HAP-1 (cell line): ENCODE measurements at regions not wholly inside any gene's neighbourhood (a gene's known extent, or its start where the extent isn't known, plus 50 kb on each side); places are given as distances from the start of the nearest gene placed in this dataset.

Source experiments
- DNase-seq, 2 experiments: peaks; one replicate each; pipeline ENCODE4 v3.0.0-alpha.2; 2016 to 2020; ENCODE audit warnings: low spot score in 2 of 2
- H3K27me3 ChIP-seq: fragments of 250-450 bp; sonication (Bioruptor Pico); 2 replicates; pipeline ENCODE4 v1.5.1; 2020; ENCODE audit warnings: low read depth, mild to moderate bottlenecking, moderate library complexity
- H3K36me3 ChIP-seq: fragments of 250-450 bp; sonication (Bioruptor Pico); replicated peaks from 2 replicates; pipeline ENCODE4 v1.5.1; 2020; ENCODE audit warnings: mild to moderate bottlenecking
- H3K4me1 ChIP-seq: fragments of 250-450 bp; sonication (Bioruptor Pico); 2 replicates; pipeline ENCODE4 v1.5.1; 2020; ENCODE audit warnings: mild to moderate bottlenecking
- H3K4me3 ChIP-seq: fragments of 250-450 bp; sonication (Bioruptor Pico); 2 replicates; pipeline ENCODE4 v1.5.1; 2020; ENCODE audit warnings: mild to moderate bottlenecking, moderate library complexity
- H3K9me3 ChIP-seq: fragments of 250-450 bp; sonication (Bioruptor Pico); 2 replicates; pipeline ENCODE4 v1.5.1; 2020; ENCODE audit warnings: mild to moderate bottlenecking, moderate library complexity
- in situ Hi-C: fragments of 300-500 bp; cut with MboI; formaldehyde crosslinking; loops from 3 replicates; pipeline ENCODE4 v1.14.3; 2020; ENCODE audit warnings: low sequenced_read_pairs, inconsistent platforms, mixed read lengths

GRCh38 chr7:114062810-114063209 is 144.0 kb upstream of the PPP1R3A start:
- Histone ChIP-seq H3K4me1 (no peaks in the 10 kb centered on the region), H3K27me3 (no peaks in the 10 kb centered on the region), H3K36me3 (no peaks in the 10 kb centered on the region), H3K9me3 (no peaks in the 10 kb centered on the region; the same call in 1 of the 2 replicates), H3K4me3 (no peak overlapping the region)
- in situ Hi-C loops = no loop called here
- DNase-seq = no peak

GRCh38 chr7:114051871-114052331 is 133.1 kb upstream of the PPP1R3A start:
- DNase-seq = no peak
- Histone ChIP-seq H3K4me3 (no peak overlapping the region), H3K36me3 (no peaks in the 10 kb centered on the region), H3K9me3 (no peaks in the 10 kb centered on the region), H3K4me1 (no peaks in the 10 kb centered on the region), H3K27me3 (no peaks in the 10 kb centered on the region)
- in situ Hi-C loops = no loop called here

DNA sequence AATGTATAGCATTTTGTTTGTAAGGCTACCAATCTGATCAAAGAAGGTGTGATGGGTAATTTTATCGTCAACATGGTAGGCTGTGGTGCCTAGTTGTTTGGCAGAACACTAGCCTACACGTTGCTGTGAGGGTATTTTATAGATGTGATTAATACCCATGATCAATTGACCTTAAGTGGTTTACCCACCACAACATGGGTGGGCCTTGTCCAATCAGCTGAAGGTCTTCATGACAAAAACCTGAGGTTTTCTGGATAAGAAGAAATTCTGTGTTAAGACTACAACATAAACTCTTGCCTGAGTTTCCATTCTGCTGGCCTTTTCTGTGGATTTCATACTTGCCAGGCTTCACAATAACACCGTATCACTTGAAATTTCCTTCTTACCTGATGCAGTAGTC is 131.8 kb upstream of the PPP1R3A start:
- Histone ChIP-seq H3K9me3 (no peaks in the 10 kb centered on the region), H3K4me1 (no peaks in the 10 kb centered on the region), H3K27me3 (no peaks in the 10 kb centered on the region), H3K4me3 (no peak overlapping the region), H3K36me3 (no peaks in the 10 kb centered on the region)
- in situ Hi-C loops = no loop called here
- DNase-seq = no peak

DNA sequence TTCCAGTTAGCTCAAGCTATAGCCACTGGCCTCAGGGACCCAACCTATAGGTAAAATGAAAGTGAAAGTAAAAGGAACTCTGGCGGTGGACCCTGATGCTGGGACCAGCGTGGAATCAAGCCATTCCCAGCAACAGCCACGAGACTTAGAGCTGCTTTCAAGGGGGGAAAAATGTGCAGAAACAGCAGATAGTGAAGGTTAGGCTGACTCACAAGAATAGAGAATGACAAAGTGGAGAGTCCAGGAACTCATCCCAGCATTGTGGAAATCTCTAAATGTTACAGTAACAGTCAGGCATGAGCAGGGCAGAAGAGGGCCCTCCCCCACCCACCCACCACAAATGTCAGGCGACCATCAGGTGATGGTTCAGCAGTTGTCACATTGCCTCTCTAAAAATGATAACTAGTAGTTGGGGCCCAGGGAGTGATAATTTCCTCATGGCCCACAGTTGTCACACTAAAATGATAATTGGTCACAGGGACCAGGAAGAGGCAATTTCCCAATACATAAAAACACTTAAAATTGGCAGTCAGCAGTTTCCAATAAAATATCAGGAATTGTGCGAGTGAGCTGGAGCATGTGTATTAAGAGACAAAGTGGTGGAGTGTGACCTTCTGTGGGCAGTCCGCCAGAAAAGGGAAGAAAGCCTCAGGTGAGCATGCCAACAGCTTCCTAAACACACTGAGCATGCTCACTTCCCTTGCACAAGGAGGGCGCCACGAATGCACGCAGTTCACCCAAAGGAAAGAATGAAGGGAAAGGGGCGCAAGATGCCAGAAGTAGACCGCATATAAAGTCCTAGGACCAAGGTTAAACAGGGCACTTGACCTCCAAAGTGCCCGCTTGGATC is 129.8 kb upstream of the PPP1R3A start:
- Histone ChIP-seq H3K36me3 (no peaks in the 10 kb centered on the region), H3K4me1 (no peaks in the 10 kb centered on the region), H3K27me3 (no peaks in the 10 kb centered on the region), H3K4me3 (no peak overlapping the region), H3K9me3 (no peaks in the 10 kb centered on the region)
- no peak for DNase-seq
- in situ Hi-C loops = no loop called here

- no peak overlapping the region for H3K4me3 ChIP-seq
- in situ Hi-C loops = no loop called here
Measured at GRCh38 chr7:114047889-114048288, 129.1 kb upstream of the PPP1R3A start.

DNA sequence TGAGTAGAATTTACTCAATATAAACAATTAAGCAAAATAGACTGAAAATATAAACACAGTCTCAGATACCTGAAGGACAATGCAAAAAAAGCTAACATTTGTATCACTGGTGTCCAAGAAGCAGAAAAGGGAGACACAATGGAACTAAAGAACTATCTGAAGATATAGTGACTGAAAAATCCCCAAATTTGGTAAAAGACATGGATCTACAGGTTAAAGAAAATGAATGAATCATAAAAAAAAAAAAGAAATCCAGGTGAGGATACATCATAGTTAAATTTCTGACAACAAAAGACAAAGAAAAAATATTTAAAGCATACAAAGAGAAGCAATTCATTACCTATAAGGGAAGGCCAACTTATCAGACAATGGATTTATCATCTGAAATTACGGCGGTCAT is 114.7 kb upstream of the PPP1R3A start:
- H3K4me3 ChIP-seq = no peak overlapping the region
- no peak for DNase-seq
- no peaks in the 10 kb centered on the region for H3K4me1 ChIP-seq
- H3K36me3 ChIP-seq = no peaks in the 10 kb centered on the region
- in situ Hi-C loops = no loop called here
- H3K27me3 ChIP-seq = no peaks in the 10 kb centered on the region
- no peaks in the 10 kb centered on the region for H3K9me3 ChIP-seq

More at GRCh38 chr7:114047889-114048288, 129.1 kb upstream of the PPP1R3A start:
- no peaks in the 10 kb centered on the region for H3K27me3 ChIP-seq
- H3K4me1 ChIP-seq = no peaks in the 10 kb centered on the region
- DNase-seq = no peak
- no peaks in the 10 kb centered on the region for H3K36me3 ChIP-seq
- H3K9me3 ChIP-seq = no peaks in the 10 kb centered on the region

DNA sequence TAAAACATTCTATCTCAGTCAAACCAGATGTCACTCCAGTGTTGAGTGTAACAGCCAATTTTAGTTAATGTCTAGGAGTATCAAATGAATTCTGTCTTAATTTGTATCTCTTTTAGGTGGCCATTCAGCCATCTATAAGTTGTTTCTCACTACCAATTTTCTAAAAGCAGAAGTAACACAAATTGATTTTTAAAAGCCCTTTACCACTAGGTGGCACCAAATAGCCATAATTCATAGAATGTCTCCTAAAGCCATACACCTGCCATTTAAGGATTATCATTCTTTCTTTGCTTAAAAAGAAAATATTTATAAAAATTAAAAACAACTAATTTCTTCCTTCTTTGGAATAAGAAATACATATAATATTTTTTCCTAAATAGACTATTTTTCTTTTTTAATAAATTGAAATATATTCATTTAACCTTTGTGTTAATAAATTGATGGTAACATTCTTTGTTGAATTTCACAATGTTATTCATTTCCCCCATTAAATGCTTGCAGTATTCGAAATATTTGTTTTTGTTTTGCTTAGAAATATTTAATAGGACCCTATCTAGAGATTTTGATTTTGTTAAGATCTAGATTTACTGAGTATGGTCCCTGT is 107.8 kb upstream of the PPP1R3A start:
- Histone ChIP-seq H3K9me3 (no peaks in the 10 kb centered on the region), H3K27me3 (no peaks in the 10 kb centered on the region), H3K4me1 (no peaks in the 10 kb centered on the region), H3K36me3 (no peaks in the 10 kb centered on the region), H3K4me3 (no peak overlapping the region)
- in situ Hi-C loops = no loop called here
- DNase-seq = peak; percentile 33 to 34

GRCh38 chr7:114021135-114021534 is 102.3 kb upstream of the PPP1R3A start:
- Histone ChIP-seq H3K9me3 (no peaks in the 10 kb centered on the region), H3K27me3 (no peaks in the 10 kb centered on the region), H3K36me3 (no peaks in the 10 kb centered on the region), H3K4me1 (no peaks in the 10 kb centered on the region), H3K4me3 (no peak overlapping the region)
- DNase-seq = no peak
- in situ Hi-C loops = no loop called here

DNA sequence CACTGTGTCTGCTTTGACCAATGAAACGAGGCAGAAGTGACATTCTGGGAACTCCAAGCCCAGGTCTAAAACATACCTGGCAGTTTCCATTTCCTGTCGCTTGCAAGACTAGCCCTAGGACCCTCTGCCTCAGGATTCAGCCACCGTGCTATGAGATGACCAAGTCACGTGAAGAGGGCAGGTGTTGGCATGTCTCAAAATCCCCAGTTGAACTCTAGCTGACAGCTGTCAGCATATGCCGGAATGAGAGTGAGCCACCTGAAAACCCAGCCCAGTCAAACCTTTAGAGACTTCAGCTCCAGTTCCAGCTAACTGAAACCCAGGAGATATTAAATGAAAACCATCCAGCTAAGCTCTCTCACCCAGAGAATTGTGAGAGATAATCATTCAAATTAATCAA is 89.9 kb upstream of the PPP1R3A start:
- Histone ChIP-seq H3K4me3 (no peak overlapping the region), H3K36me3 (no peaks in the 10 kb centered on the region), H3K4me1 (no peaks in the 10 kb centered on the region), H3K27me3 (no peaks in the 10 kb centered on the region), H3K9me3 (no peaks in the 10 kb centered on the region)
- no peak for DNase-seq
- in situ Hi-C loops = no loop called here

- DNase-seq = no peak
- Histone ChIP-seq H3K27me3 (no peaks in the 10 kb centered on the region), H3K4me1 (no peaks in the 10 kb centered on the region), H3K4me3 (no peak overlapping the region), H3K9me3 (no peaks in the 10 kb centered on the region), H3K36me3 (no peaks in the 10 kb centered on the region)
- in situ Hi-C loops = no loop called here
Measured at GRCh38 chr7:114007386-114007785, 88.6 kb upstream of the PPP1R3A start.

DNA sequence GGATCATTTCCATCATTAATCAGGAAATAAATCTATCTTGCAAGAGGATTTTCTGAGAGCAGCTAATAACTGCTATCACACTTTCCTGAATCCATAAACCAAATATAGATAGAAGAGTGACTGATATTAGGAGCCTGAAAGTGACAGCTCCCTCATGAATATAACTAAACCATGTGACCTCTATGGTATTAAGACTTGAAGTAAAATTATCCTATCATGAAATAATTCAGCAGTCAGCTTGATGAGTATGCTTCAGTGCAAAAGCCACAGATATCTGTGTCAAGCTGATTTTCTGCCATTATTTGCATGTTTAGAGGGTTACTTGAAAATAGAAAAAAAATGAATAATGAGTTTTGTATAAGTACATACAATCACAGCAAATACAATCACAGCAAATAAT is 80.1 kb upstream of the PPP1R3A start:
- H3K27me3 ChIP-seq = no peaks in the 10 kb centered on the region
- H3K9me3 ChIP-seq = no peaks in the 10 kb centered on the region
- H3K36me3 ChIP-seq = no peaks in the 10 kb centered on the region
- DNase-seq = no peak
- H3K4me3 ChIP-seq = no peak overlapping the region
- in situ Hi-C loops = no loop called here
- no peaks in the 10 kb centered on the region for H3K4me1 ChIP-seq

DNA sequence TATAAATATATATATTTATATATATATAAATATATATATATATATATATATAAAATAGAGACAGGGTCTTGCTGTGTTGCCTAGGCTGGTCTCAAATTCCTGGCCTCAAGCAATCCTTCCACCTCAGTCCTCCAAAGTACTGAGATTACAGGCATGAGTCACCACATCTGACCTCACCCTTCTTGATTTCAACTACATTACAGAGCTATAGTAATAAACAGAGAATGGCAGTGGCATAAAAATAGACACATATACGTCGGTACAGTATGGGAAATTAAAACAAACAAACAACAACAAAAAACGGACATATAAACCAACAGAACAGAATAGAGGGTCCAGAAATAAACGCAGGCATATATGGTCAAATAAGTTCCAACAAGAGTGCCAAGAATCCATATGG is 77.6 kb upstream of the PPP1R3A start:
- Histone ChIP-seq H3K36me3 (no peaks in the 10 kb centered on the region), H3K27me3 (no peaks in the 10 kb centered on the region), H3K4me3 (no peak overlapping the region), H3K4me1 (no peaks in the 10 kb centered on the region), H3K9me3 (no peaks in the 10 kb centered on the region)
- in situ Hi-C loops = no loop called here
- DNase-seq = no peak

DNA sequence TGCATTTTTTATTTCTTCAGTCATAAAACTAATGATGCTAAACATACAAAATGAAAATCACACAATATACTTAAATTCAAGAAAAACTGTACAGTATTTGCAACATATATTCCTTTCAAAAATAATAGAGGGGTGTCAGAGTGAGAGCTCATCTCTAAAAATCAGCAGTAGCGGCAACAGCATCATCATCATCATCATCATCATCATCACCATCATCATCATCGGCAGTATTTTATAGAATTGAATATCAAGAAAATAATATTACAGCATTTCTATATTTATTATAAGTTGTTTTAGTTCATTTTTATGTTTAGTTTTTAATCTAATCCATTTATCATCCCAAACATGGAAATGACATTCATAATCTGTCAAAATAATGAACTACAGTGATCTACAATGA is 67.4 kb upstream of the PPP1R3A start:
- Histone ChIP-seq H3K36me3 (no peaks in the 10 kb centered on the region), H3K4me3 (no peak overlapping the region), H3K4me1 (no peaks in the 10 kb centered on the region), H3K9me3 (no peaks in the 10 kb centered on the region), H3K27me3 (no peaks in the 10 kb centered on the region)
- no peak for DNase-seq
- in situ Hi-C loops = no loop called here

DNA sequence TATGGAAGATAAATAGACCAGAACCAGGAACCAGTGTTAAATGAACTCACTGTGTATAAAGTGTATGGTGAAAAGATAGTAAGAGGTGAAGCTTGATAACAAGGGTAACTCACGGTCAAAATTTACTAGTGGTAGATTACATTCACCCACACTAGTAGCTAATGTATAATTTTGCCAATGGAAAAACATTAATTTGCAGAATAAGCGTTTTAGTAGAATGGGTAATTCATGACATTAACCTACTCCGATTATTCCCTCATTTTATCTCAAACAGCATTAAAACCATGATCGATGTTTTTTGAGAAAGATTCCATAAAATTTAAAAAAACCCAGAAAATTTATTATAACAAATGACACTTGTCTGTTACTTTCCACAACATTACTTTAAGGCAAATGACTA is 57.7 kb upstream of the PPP1R3A start:
- Histone ChIP-seq H3K9me3 (no peaks in the 10 kb centered on the region), H3K4me3 (no peak overlapping the region), H3K36me3 (no peaks in the 10 kb centered on the region), H3K4me1 (no peaks in the 10 kb centered on the region), H3K27me3 (no peaks in the 10 kb centered on the region)
- in situ Hi-C loops = no loop called here
- DNase-seq = no peak
